Natural killer cell (primary cell): ENCODE measurements at regions not wholly inside any gene's neighbourhood (a gene's known extent, or its start where the extent isn't known, plus 50 kb on each side); places are given as distances from the start of the nearest gene placed in this dataset.

Experiments used
- ATAC-seq, 3 donors: fragments of 150-1000 bp in 2 of 3; fragments of 200-7000 bp in 1 of 3; cut with Tn5 transposase; 1 replicate in 1 of 3; 2 replicates in 2 of 3; pipeline ENCODE4 v1.10.0; 2021; ENCODE audit warnings: mild to moderate bottlenecking in 2 of 3, moderate library complexity in 2 of 3
- DNase-seq, 2 donors: peaks; one replicate each; pipeline versions ENCODE4 v3.0.0 to v3.0.0-alpha.2; 2013 to 2021; ENCODE audit warnings: mixed read lengths in 1 of 2
- H3K27ac ChIP-seq: one replicate; pipeline ENCODE4 v1.5.1; 2013; ENCODE audit warnings: mild to moderate bottlenecking, low read length
- H3K27me3 ChIP-seq: one replicate; pipeline ENCODE4 v1.6.1; 2013; ENCODE audit warnings: low read length; ENCODE audit not compliant: control insufficient read depth, insufficient read depth
- H3K36me3 ChIP-seq: one replicate; pipeline ENCODE4 v1.6.1; 2013; ENCODE audit warnings: low read length; ENCODE audit not compliant: control insufficient read depth, insufficient read depth
- H3K4me1 ChIP-seq: one replicate; pipeline ENCODE4 v1.6.1; 2013; ENCODE audit warnings: low read length; ENCODE audit not compliant: control insufficient read depth, insufficient read depth
- H3K4me3 ChIP-seq: one replicate; pipeline ENCODE4 v1.5.1; 2013; ENCODE audit warnings: low read length
- H3K9me3 ChIP-seq: one replicate; pipeline ENCODE4 v1.6.1; 2013; ENCODE audit warnings: low read length; ENCODE audit not compliant: control insufficient read depth, insufficient read depth
- H3K27ac Mint-ChIP-seq, 2 donors: one replicate each; pipeline ENCODE4 v1.8.0; 2022; ENCODE audit warnings: mild to moderate bottlenecking in 2 of 2, mixed read lengths in 2 of 2, moderate library complexity in 1 of 2
- H3K27me3 Mint-ChIP-seq, 2 donors: one replicate each; pipeline ENCODE4 v1.8.0; 2022; ENCODE audit warnings: low read depth in 2 of 2, mixed read lengths in 2 of 2
- H3K36me3 Mint-ChIP-seq: one replicate; pipeline ENCODE4 v1.8.0; 2022; ENCODE audit warnings: mixed read lengths
- H3K4me1 Mint-ChIP-seq, 2 donors: one replicate each; pipeline ENCODE4 v1.8.0; 2022; ENCODE audit warnings: mixed read lengths in 2 of 2
- H3K4me3 Mint-ChIP-seq: one replicate; pipeline ENCODE4 v1.8.0; 2022; ENCODE audit warnings: mild to moderate bottlenecking, moderate library complexity, mixed read lengths
- H3K9me3 Mint-ChIP-seq, 2 donors: one replicate each; pipeline ENCODE4 v1.8.0; 2022; ENCODE audit warnings: mixed read lengths in 2 of 2
- CTCF ChIP-seq: fragments of 200-600 bp; IDR thresholded peaks from one replicate; pipeline ENCODE4 v1.8.0; 2022; ENCODE audit warnings: antibody characterized with exemption
- WGBS: methylation state at CpG from one replicate; pipeline ENCODE4 v1.1.7; 2013; ENCODE audit warnings: missing lambda C conversion rate; ENCODE audit not compliant: insufficient coverage; 5-methylcytosine and 5-hydroxymethylcytosine counted together
- intact Hi-C: fragments of 100-400 bp; cut with micrococcal nuclease; formaldehyde crosslinking; loops from one replicate; pipeline ENCODE4 v1.14.2; 2022

DNA sequence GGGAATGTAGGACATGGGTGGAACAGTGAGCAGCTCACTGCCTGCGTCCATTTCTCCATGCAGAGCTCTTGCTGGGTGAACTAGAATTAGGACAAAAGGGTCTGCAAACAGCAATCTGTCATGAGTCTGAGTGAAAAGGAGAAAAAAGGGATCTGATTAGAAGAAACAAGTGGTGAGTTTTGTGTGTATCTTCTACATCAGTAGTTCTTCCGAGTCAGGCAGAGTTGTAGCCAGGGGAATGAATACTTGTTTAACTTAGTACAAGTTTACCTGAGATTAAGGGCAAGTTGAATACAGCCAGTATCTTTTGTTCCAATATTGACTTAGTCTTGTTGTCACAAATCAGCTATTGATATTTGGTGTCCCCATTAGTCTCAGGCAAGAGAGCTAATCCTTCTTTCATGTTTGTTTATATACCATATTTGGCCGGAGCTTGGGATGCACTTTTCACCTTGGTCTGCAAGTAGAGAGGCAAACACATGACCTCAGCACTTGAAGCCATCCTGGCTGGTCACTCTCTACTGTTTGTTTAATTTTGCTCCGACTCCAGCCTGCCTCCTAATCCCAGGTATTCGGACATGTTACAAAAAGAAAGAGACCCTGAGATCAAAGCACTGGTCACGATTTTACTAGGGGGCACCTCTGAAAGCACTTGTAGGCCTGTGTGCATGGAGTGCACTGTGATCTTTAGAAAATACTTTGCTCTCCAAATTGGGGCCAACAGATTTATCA lies 211.0 kb upstream of the NT5C1B start:
- TF ChIP-seq CTCF, result no peak
- 85% methylated on average over 6 of the region's 6 CpGs for WGBS

DNA sequence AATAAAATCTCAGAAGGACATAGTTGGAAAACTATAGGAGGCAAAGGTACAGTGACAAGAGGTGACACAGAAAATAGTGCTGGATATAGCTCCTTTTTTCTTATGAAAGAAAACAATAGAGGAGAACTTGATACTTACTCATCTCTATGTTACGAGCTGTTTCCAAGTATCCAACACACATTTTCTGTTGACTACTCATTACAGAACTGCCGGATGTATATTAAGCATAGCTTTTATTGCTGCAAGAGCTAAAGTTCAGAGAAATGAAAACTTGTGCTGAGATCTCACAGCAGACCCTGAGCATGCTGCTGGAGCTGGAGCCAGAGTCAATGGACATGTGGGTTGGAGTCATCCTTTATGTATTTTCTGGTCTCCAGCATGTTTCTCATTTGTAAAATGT lies 210.0 kb upstream of the NT5C1B start:
- no peaks in the 10 kb centered on the region for H3K4me1 Mint-ChIP-seq
- no peaks in the 10 kb centered on the region for H3K27me3 ChIP-seq
- H3K36me3 ChIP-seq, result no peaks in the 10 kb centered on the region
- no peak for TF ChIP-seq CTCF
- no peaks in the 10 kb centered on the region for H3K9me3 ChIP-seq
- intact Hi-C loops, result no loop called here
- no peaks in the 10 kb centered on the region for H3K36me3 Mint-ChIP-seq
- no peak overlapping the region for H3K27ac ChIP-seq
- H3K27me3 Mint-ChIP-seq, result no peaks in the 10 kb centered on the region
- no peak overlapping the region for H3K27ac Mint-ChIP-seq
- H3K9me3 Mint-ChIP-seq, result peaks cover 3 to 10% of the 10 kb centered on the region in 2 donors
- no peak overlapping the region for H3K4me3 ChIP-seq
- 100% methylated on average over 2 of the region's 2 CpGs for WGBS
- ATAC-seq (no peak), DNase-seq (no peak)
- H3K4me1 ChIP-seq, result no peaks in the 10 kb centered on the region
- H3K4me3 Mint-ChIP-seq, result no peak overlapping the region

More for the DNA sequence above, 211.0 kb upstream of the NT5C1B start:
- Mint-ChIP-seq H3K36me3 (no peaks in the 10 kb centered on the region), H3K4me3 (no peak overlapping the region), H3K4me1 (no peaks in the 10 kb centered on the region), H3K9me3 (peaks cover 5 to 14% of the 10 kb centered on the region in 2 donors), H3K27ac (no peak overlapping the region), H3K27me3 (no peaks in the 10 kb centered on the region)
- no peak overlapping the region for H3K27ac ChIP-seq
- H3K9me3 ChIP-seq, result no peaks in the 10 kb centered on the region
- intact Hi-C loops, result no loop called here
- no peaks in the 10 kb centered on the region for H3K4me1 ChIP-seq
- H3K36me3 ChIP-seq, result no peaks in the 10 kb centered on the region
- ATAC-seq (no peak), DNase-seq (no peak)
- H3K4me3 ChIP-seq, result no peak overlapping the region
- no peaks in the 10 kb centered on the region for H3K27me3 ChIP-seq

GRCh38 chr2:18797133-18797845 lies 207.9 kb upstream of the NT5C1B start:
- intact Hi-C loops, result no loop called here
- Mint-ChIP-seq H3K27me3 (no peaks in the 10 kb centered on the region), H3K27ac (no peak overlapping the region), H3K4me3 (no peak overlapping the region), H3K4me1 (no peaks in the 10 kb centered on the region), H3K36me3 (no peaks in the 10 kb centered on the region), H3K9me3 (peaks cover 5 to 7% of the 10 kb centered on the region in 2 donors)
- no peak overlapping the region for H3K27ac ChIP-seq
- WGBS, result 95% methylated on average over 1 of the region's 3 CpGs
- H3K27me3 ChIP-seq, result no peaks in the 10 kb centered on the region
- DNase-seq (no peak), ATAC-seq (no peak)
- no peak for TF ChIP-seq CTCF
- no peaks in the 10 kb centered on the region for H3K4me1 ChIP-seq
- H3K36me3 ChIP-seq, result no peaks in the 10 kb centered on the region
- H3K9me3 ChIP-seq, result no peaks in the 10 kb centered on the region
- H3K4me3 ChIP-seq, result no peak overlapping the region
